HEK293 (cell line): ENCODE measurements at regions not wholly inside any gene's neighbourhood (a gene's known extent, or its start where the extent isn't known, plus 50 kb on each side); places are given as distances from the start of the nearest gene placed in this dataset.

Experiments used
- CTCF ChIA-PET: fragments of 350-600 bp; formaldehyde crosslinking; extraction: SDS; loops from one replicate; lab custom pipeline; 2021; ENCODE audit warnings: antibody characterized with exemption; lab: Yijun Ruan, JAX
- POLR2A ChIA-PET: fragments of 300-600 bp; formaldehyde crosslinking; extraction: SDS; loops from one replicate; lab custom pipeline; 2020; ENCODE audit warnings: antibody characterized with exemption, inconsistent platforms; lab: Yijun Ruan, JAX
- H3K27ac ChIP-seq: fragments of 200-500 bp; sonication (Bioruptor generic); 2 replicates; pipeline ENCODE4 v1.5.1; 2014; ENCODE audit warnings: low read depth, low read length, control low read depth, inconsistent platforms; ENCODE audit errors: extremely low read depth
- H3K36me3 ChIP-seq, 2 experiments: fragments of 200-500 bp in 1 of 2; sonication (Bioruptor generic) in 1 of 2; 1 replicate in 1 of 2; 2 replicates in 1 of 2; pipeline ENCODE4 v1.5.1; 2014 to 2017; ENCODE audit warnings: inconsistent platforms in 2 of 2, low read length in 2 of 2; ENCODE audit not compliant: control insufficient read depth in 2 of 2, insufficient read depth in 1 of 2
- H3K4me1 ChIP-seq: fragments of 200-500 bp; sonication (Bioruptor generic); 2 replicates; pipeline ENCODE4 v1.5.1; 2014; ENCODE audit warnings: mild to moderate bottlenecking, low read length, inconsistent platforms; ENCODE audit not compliant: control insufficient read depth, insufficient read depth
- H3K4me3 ChIP-seq: 2 replicates; pipeline ENCODE4 v1.5.1; 2011; ENCODE audit warnings: low read depth, mild to moderate bottlenecking, control low read depth, low read length, moderate library complexity
- H3K9me3 ChIP-seq: fragments of 200-500 bp; sonication (Bioruptor generic); 2 replicates; pipeline ENCODE4 v1.5.1; 2014; ENCODE audit warnings: low read depth, low read length, inconsistent platforms; ENCODE audit not compliant: control insufficient read depth, insufficient read depth
- PRDM1 ChIP-seq: fragments of 450-650 bp; formaldehyde crosslinking; IDR thresholded peaks from 2 replicates; pipeline ENCODE4; 2016; ENCODE audit warnings: missing biosample characterization, missing genetic modification characterization
- SALL2 ChIP-seq: fragments of 450-650 bp; formaldehyde crosslinking; IDR thresholded peaks from 2 replicates; pipeline ENCODE4 v1.5.0; 2017; ENCODE audit warnings: missing biosample characterization, mild to moderate bottlenecking, missing genetic modification characterization, borderline replicate concordance
- ZBTB7A ChIP-seq: fragments of 450-650 bp; formaldehyde crosslinking; IDR thresholded peaks from 2 replicates; pipeline ENCODE4 v1.5.1; 2016; ENCODE audit warnings: low read depth, missing biosample characterization, missing genetic modification characterization
- ZNF121 ChIP-seq: fragments of 450-650 bp; formaldehyde crosslinking; IDR thresholded peaks from 2 replicates; pipeline ENCODE4 v1.5.1; 2016; ENCODE audit warnings: missing biosample characterization, missing genetic modification characterization
- ZNF138 ChIP-seq: fragments of 450-650 bp; formaldehyde crosslinking; IDR thresholded peaks from 2 replicates; pipeline ENCODE4 v1.5.1; 2016; ENCODE audit warnings: missing biosample characterization, missing genetic modification characterization, borderline replicate concordance
- ZNF146 ChIP-seq: fragments of 450-650 bp; formaldehyde crosslinking; IDR thresholded peaks from 2 replicates; pipeline ENCODE4 v1.5.1; 2016; ENCODE audit warnings: missing biosample characterization, missing genetic modification characterization
- ZNF174 ChIP-seq: fragments of 450-650 bp; formaldehyde crosslinking; IDR thresholded peaks from 2 replicates; pipeline ENCODE4 v1.5.0; 2017; ENCODE audit warnings: missing biosample characterization, mild to moderate bottlenecking, missing genetic modification characterization
- ZNF184 ChIP-seq: fragments of 450-650 bp; IDR thresholded peaks from 2 replicates; pipeline ENCODE4 v1.5.1; 2018; ENCODE audit warnings: missing biosample characterization, mild to moderate bottlenecking, missing genetic modification characterization
- ZNF211 ChIP-seq: fragments of 450-650 bp; formaldehyde crosslinking; IDR thresholded peaks from 2 replicates; pipeline ENCODE4 v1.5.1; 2016; ENCODE audit warnings: low read depth, missing biosample characterization, missing genetic modification characterization
- ZNF223 ChIP-seq: fragments of 450-650 bp; formaldehyde crosslinking; IDR thresholded peaks from 2 replicates; pipeline ENCODE4 v1.5.1; 2016; ENCODE audit warnings: missing biosample characterization, missing genetic modification characterization
- ZNF366 ChIP-seq: fragments of 450-650 bp; formaldehyde crosslinking; conservative IDR thresholded peaks from 2 replicates; pipeline ENCODE4 v1.5.1; 2016; ENCODE audit warnings: missing biosample characterization, missing genetic modification characterization
- ZNF48 ChIP-seq: fragments of 450-650 bp; formaldehyde crosslinking; IDR thresholded peaks from 2 replicates; pipeline ENCODE4 v1.5.1; 2016; ENCODE audit warnings: missing biosample characterization, missing genetic modification characterization
- ZNF501 ChIP-seq: fragments of 450-650 bp; formaldehyde crosslinking; IDR thresholded peaks from 2 replicates; pipeline ENCODE4 v1.5.1; 2016; ENCODE audit warnings: missing biosample characterization, missing genetic modification characterization
- ZNF549 ChIP-seq: fragments of 450-650 bp; IDR thresholded peaks from 2 replicates; pipeline ENCODE4 v1.5.1; 2018; ENCODE audit warnings: missing biosample characterization, missing genetic modification characterization, mild to moderate bottlenecking, inconsistent platforms, moderate library complexity
- ZNF596 ChIP-seq: fragments of 450-650 bp; IDR thresholded peaks from 2 replicates; pipeline ENCODE4 v1.5.0; 2018; ENCODE audit warnings: missing biosample characterization, mild to moderate bottlenecking, missing genetic modification characterization, moderate library complexity
- ZNF610 ChIP-seq: fragments of 450-650 bp; formaldehyde crosslinking; IDR thresholded peaks from 2 replicates; pipeline ENCODE4 v1.5.1; 2016; ENCODE audit warnings: missing biosample characterization, missing genetic modification characterization, borderline replicate concordance
- ZNF629 ChIP-seq: fragments of 450-650 bp; formaldehyde crosslinking; IDR thresholded peaks from 2 replicates; pipeline ENCODE4 v1.5.1; 2017; ENCODE audit warnings: missing biosample characterization, missing genetic modification characterization
- ZNF792 ChIP-seq: fragments of 450-650 bp; formaldehyde crosslinking; IDR thresholded peaks from 2 replicates; pipeline ENCODE4 v1.5.1; 2016; ENCODE audit warnings: missing biosample characterization, missing genetic modification characterization
- ZSCAN30 ChIP-seq: fragments of 450-650 bp; IDR thresholded peaks from 2 replicates; pipeline ENCODE4 v1.5.1; 2018; ENCODE audit warnings: missing biosample characterization, mild to moderate bottlenecking, missing genetic modification characterization, moderate library complexity
- ZXDB ChIP-seq: fragments of 450-650 bp; formaldehyde crosslinking; IDR thresholded peaks from 2 replicates; pipeline ENCODE4 v1.5.1; 2016; ENCODE audit warnings: missing biosample characterization, missing genetic modification characterization
- TF ChIP-seq, protein P1 (sequence below): fragments of 450-650 bp; formaldehyde crosslinking; IDR thresholded peaks from 2 replicates; pipeline ENCODE4 v1.5.1; 2016; ENCODE audit warnings: missing biosample characterization, missing genetic modification characterization
- TF ChIP-seq, protein P2 (sequence below): fragments of 450-650 bp; formaldehyde crosslinking; IDR thresholded peaks from 2 replicates; pipeline ENCODE4 v1.5.1; 2016; ENCODE audit warnings: missing biosample characterization, missing genetic modification characterization
- TF ChIP-seq, protein P3 (sequence below): fragments of 450-650 bp; formaldehyde crosslinking; IDR thresholded peaks from 2 replicates; pipeline ENCODE4 v1.5.0; 2017; ENCODE audit warnings: missing biosample characterization, missing genetic modification characterization, borderline replicate concordance
- TF ChIP-seq, protein P4 (sequence below): fragments of 450-650 bp; formaldehyde crosslinking; IDR thresholded peaks from 2 replicates; pipeline ENCODE4 v1.5.1; 2016; ENCODE audit warnings: missing biosample characterization, missing genetic modification characterization
- TF ChIP-seq, protein P5 (sequence below): fragments of 450-650 bp; formaldehyde crosslinking; IDR thresholded peaks from 2 replicates; pipeline ENCODE4 v1.5.1; 2016; ENCODE audit warnings: missing biosample characterization, missing genetic modification characterization

DNA sequence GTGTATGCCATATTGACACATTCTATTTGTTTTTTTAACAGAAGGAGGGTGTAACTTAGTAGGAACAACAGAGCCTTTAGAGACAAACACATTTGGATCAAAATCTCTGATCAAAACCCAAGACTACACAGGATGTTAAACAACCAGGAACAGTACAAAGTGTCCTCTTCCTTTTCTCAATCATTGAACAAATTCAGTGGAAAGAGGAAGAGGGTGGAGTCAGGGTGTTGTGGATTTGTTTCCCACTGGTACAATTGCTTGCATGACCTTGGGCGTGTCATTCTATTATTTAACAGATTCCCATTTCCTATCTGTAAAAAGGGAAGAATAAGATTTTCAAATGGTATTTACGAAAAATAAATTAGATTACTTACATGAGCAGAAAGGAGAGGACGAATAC lies 1162.8 kb upstream of the PRKX start:
- POLR2A ChIA-PET = no interaction called here
- no peaks in the 10 kb centered on the region for H3K36me3 ChIP-seq
- CTCF ChIA-PET = no interaction called here
- H3K9me3 ChIP-seq = no peaks in the 10 kb centered on the region
- TF ChIP-seq ZNF184 (tag by site-specific recombination) (no peak), ZNF366 (no peak), ZXDB (tag by site-specific recombination) (no peak), ZNF549 (tag by site-specific recombination) (no peak), ZNF792 (tag by site-specific recombination) (no peak), ZNF138 (tag by site-specific recombination) (no peak), ZSCAN30 (tag by site-specific recombination) (no peak), ZNF501 (no peak), ZNF610 (tag by site-specific recombination) (no peak), ZNF121 (tag by site-specific recombination) (no peak), ZNF223 (tag by site-specific recombination) (no peak)
- TF ChIP-seq, protein P1, sequence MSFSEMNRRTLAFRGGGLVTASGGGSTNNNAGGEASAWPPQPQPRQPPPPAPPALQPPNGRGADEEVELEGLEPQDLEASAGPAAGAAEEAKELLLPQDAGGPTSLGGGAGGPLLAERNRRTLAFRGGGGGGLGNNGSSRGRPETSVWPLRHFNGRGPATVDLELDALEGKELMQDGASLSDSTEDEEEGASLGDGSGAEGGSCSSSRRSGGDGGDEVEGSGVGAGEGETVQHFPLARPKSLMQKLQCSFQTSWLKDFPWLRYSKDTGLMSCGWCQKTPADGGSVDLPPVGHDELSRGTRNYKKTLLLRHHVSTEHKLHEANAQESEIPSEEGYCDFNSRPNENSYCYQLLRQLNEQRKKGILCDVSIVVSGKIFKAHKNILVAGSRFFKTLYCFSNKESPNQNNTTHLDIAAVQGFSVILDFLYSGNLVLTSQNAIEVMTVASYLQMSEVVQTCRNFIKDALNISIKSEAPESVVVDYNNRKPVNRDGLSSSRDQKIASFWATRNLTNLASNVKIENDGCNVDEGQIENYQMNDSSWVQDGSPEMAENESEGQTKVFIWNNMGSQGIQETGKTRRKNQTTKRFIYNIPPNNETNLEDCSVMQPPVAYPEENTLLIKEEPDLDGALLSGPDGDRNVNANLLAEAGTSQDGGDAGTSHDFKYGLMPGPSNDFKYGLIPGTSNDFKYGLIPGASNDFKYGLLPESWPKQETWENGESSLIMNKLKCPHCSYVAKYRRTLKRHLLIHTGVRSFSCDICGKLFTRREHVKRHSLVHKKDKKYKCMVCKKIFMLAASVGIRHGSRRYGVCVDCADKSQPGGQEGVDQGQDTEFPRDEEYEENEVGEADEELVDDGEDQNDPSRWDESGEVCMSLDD = no peak
- TF ChIP-seq, protein P2, sequence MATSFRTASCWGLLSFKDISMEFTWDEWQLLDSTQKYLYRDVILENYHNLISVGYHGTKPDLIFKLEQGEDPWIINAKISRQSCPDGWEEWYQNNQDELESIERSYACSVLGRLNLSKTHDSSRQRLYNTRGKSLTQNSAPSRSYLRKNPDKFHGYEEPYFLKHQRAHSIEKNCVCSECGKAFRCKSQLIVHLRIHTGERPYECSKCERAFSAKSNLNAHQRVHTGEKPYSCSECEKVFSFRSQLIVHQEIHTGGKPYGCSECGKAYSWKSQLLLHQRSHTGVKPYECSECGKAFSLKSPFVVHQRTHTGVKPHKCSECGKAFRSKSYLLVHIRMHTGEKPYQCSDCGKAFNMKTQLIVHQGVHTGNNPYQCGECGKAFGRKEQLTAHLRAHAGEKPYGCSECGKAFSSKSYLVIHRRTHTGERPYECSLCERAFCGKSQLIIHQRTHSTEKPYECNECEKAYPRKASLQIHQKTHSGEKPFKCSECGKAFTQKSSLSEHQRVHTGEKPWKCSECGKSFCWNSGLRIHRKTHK (tag by site-specific recombination) = no peak
- TF ChIP-seq, protein P3, sequence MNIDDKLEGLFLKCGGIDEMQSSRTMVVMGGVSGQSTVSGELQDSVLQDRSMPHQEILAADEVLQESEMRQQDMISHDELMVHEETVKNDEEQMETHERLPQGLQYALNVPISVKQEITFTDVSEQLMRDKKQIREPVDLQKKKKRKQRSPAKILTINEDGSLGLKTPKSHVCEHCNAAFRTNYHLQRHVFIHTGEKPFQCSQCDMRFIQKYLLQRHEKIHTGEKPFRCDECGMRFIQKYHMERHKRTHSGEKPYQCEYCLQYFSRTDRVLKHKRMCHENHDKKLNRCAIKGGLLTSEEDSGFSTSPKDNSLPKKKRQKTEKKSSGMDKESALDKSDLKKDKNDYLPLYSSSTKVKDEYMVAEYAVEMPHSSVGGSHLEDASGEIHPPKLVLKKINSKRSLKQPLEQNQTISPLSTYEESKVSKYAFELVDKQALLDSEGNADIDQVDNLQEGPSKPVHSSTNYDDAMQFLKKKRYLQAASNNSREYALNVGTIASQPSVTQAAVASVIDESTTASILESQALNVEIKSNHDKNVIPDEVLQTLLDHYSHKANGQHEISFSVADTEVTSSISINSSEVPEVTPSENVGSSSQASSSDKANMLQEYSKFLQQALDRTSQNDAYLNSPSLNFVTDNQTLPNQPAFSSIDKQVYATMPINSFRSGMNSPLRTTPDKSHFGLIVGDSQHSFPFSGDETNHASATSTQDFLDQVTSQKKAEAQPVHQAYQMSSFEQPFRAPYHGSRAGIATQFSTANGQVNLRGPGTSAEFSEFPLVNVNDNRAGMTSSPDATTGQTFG = no peak
- TF ChIP-seq, protein P4, sequence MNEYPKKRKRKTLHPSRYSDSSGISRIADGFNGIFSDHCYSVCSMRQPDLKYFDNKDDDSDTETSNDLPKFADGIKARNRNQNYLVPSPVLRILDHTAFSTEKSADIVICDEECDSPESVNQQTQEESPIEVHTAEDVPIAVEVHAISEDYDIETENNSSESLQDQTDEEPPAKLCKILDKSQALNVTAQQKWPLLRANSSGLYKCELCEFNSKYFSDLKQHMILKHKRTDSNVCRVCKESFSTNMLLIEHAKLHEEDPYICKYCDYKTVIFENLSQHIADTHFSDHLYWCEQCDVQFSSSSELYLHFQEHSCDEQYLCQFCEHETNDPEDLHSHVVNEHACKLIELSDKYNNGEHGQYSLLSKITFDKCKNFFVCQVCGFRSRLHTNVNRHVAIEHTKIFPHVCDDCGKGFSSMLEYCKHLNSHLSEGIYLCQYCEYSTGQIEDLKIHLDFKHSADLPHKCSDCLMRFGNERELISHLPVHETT (tag by site-specific recombination) = no peak
- no peak overlapping the region for H3K27ac ChIP-seq
- no peaks in the 10 kb centered on the region for H3K4me1 ChIP-seq
- no peak overlapping the region for H3K4me3 ChIP-seq

DNA sequence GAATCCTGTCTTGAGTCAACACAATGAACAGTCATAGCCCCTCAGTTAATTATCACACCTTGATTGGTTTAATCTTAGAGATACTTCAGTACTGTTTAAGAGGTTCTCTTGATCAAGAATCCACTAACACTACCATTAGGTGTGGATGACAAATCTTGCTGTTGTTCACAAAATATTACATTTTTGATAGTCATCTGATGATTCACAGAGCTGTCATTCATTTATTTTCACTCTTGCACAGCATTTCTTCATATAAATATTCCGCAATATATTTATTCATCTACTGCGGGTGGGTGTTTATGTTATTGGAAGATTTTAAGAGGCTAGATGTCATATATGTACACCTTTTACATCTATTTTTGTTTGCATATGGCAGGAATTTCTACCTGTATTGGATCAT lies 1138.1 kb upstream of the PRKX start:
- H3K9me3 ChIP-seq = no peaks in the 10 kb centered on the region
- no peak overlapping the region for H3K27ac ChIP-seq
- no peak overlapping the region for H3K4me3 ChIP-seq
- H3K4me1 ChIP-seq = no peaks in the 10 kb centered on the region
- CTCF ChIA-PET = no interaction called here
- TF ChIP-seq ZNF48 (tag by site-specific recombination) (no peak), ZNF596 (no peak), ZBTB7A (tag by site-specific recombination) (no peak), SALL2 (tag by site-specific recombination) (no peak), ZNF792 (tag by site-specific recombination) (no peak), ZNF629 (tag by site-specific recombination) (no peak), PRDM1 (tag by site-specific recombination) (no peak), ZNF211 (no peak), ZNF174 (tag by site-specific recombination) (no peak), ZNF146 (tag by site-specific recombination) (no peak), ZNF223 (tag by site-specific recombination) (no peak)
- TF ChIP-seq, protein P5, sequence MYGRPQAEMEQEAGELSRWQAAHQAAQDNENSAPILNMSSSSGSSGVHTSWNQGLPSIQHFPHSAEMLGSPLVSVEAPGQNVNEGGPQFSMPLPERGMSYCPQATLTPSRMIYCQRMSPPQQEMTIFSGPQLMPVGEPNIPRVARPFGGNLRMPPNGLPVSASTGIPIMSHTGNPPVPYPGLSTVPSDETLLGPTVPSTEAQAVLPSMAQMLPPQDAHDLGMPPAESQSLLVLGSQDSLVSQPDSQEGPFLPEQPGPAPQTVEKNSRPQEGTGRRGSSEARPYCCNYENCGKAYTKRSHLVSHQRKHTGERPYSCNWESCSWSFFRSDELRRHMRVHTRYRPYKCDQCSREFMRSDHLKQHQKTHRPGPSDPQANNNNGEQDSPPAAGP (tag by site-specific recombination) = no peak
- TF ChIP-seq, protein P1 = no peak
- TF ChIP-seq, all 188 proteins: peak for 0
- no peaks in the 10 kb centered on the region for H3K36me3 ChIP-seq
- POLR2A ChIA-PET = no interaction called here
